HG03457 (cell line): ENCODE measurements at regions not wholly inside any gene's neighbourhood (a gene's known extent, or its start where the extent isn't known, plus 50 kb on each side); places are given as distances from the start of the nearest gene placed in this dataset.

Source experiments
- ATAC-seq: cut with Tn5 transposase; IDR thresholded peaks from one replicate; pipeline ENCODE4 v1.9.1; 2021; ENCODE audit warnings: moderate number of reproducible peaks; ENCODE audit not compliant: unreplicated experiment

DNA sequence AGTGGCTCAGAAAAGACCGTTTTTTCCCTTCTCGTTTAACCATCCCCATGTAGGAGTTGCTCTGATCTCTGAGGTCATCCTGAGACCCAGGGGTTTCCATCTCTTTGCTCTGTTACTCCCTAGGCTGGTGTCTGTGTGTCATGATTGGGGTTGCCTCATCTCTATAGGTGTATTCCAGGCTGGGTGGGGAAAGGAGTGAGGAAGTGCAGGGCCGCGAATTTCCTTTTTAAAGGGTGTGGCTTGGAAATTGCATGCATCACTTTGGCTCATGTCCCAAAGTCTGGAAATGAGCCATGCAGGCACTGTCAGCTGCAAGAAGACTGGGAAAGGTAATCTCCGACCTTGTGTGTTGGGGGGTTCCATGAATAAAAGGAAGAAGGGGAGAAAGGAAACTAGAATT, 201.9 kb downstream of the AACS start:
- ATAC-seq, result no peak

- ATAC-seq, result no peak
Measured at GRCh38 chr12:125269276-125269675, 204.0 kb downstream of the AACS start.

GRCh38 chr12:125271892-125272291, 206.7 kb downstream of the AACS start:
- ATAC-seq, result no peak

DNA sequence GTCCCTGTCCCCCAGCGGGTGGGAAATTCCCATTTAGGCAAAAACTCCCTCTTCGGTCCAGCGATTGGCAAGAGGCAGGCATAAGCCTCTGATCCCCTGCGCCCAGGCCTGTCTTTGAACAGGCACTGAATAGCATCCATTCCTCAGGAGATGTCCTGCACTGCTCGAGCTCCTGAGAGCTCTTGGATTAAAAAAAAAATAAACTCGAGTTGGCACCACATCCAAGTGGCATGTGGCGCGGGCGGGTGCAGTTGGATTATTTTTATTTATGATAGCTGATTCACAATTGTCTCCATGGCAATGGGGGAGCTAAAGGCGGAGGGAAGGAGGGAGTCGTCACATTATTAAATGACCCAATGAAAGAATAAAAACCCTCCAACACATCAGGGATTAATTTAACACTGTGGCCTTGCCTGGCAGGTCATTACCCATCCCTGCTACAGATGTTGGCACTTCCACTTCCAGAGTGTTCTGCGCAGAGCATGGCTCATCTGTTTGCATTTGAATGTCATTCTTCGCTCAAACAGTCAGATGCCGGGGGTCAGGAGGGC, 207.2 kb downstream of the AACS start:
- no peak for ATAC-seq

- no peak for ATAC-seq
Measured at GRCh38 chr12:125276567-125276966, 211.3 kb downstream of the AACS start.

- ATAC-seq, result no peak
Measured at GRCh38 chr12:125280482-125281377, 215.5 kb downstream of the AACS start.

GRCh38 chr12:125282921-125283320, 217.7 kb downstream of the AACS start:
- ATAC-seq, result no peak

- no peak for ATAC-seq
Measured at GRCh38 chr12:125283521-125283920, 218.3 kb downstream of the AACS start.

- no peak for ATAC-seq
Measured at GRCh38 chr12:125284087-125284486, 218.9 kb downstream of the AACS start.

DNA sequence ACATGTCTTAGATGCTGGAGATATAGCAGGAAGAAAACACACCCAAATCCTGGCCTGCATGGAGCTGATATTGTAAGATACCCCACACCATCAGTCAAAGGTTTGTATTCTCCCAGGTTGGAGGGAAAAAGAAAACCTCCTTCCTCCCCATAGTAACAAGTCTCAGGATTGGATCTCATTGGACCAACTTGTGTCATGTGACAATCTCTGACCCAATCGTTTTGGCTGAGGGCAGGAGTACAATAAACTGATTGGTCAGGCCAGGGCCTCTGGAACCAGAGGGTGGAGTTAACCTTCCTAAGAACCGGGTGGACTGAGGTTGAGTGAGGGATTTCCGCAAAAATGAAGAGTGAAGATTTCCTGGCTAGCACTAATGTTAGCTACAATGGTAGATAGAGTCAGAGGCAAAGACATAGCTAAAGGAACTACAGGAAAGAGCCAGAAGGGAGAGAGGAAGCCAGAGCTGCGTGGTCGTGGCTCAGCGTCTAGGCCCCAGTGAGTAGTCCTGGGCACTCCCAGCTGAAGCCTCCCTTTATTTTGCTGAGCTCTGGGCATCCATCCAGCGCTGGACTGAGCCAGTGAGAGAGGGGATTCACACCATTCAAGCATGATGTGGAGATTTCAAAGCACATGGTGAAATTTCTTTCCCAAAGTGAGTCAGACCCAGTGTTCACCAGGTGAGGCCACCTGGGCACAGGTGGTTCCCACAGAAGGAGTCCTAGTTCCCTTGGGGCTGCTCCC, 219.9 kb downstream of the AACS start:
- no peak for ATAC-seq

DNA sequence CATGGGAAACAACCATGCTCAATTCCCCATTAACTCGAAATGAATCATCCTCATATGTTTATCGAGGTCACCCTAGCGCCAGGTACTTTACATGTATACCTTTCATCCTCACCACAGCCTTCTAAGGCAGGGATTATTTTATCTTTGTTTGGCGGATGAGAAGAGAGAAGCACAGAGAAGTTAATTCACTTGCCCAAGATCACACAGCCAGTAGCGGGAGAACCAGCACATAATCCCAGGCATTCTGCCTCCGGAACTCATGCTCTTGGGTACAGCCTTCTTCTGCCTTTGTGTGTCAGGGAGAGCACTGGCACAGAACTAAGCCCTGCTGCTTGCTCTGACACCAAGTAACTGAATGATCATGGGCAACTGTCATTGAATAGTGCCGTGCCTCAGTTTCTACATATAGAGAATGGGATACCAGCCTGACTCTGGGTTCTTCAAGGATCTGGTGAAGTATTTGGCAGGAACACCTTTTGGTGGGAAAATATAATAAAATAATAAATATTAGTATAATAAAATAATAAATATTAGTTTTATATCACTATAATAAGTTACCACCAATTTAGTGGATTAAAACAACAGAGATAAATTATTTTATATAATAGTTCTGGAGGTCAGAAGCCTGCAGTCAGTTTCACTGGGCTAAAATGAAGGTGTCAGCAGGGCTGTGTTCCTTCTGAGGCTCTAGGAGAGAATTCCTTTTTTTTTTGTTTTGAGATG, 220.9 kb downstream of the AACS start:
- ATAC-seq, result no peak

DNA sequence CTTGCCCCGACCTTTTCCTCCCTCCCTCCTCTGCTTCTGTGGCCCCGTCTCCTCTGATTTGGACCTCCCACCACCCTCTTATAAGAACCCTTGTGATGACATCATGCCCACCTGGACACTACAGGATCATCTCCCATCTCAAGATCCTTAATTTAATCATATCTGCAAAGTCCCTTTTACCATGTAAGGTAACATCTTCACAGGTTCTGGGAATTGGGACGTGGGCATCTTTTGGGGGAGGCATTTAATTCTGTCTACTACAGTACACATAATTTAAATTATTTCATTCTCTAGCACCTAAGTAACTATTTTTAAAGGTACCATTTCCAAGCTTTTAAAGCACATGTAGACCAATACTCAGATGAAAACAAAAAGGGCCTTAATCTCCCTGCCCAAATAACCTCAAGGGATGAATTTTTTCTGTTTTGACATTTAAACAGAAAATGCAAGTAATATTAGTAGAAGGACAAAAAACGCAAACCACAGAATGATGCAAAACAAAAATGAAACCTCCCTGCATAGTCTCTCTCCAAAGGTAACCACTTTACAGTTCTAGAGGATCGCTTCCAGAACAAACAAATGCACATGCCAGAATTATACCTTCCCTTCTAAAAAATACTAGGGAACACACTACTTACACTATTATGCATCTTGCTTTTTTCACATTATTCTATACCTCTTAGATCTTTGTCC, 222.1 kb downstream of the AACS start:
- ATAC-seq, result peak; percentile 67

GRCh38 chr12:125288931-125289928, 224.0 kb downstream of the AACS start:
- ATAC-seq, result no peak

DNA sequence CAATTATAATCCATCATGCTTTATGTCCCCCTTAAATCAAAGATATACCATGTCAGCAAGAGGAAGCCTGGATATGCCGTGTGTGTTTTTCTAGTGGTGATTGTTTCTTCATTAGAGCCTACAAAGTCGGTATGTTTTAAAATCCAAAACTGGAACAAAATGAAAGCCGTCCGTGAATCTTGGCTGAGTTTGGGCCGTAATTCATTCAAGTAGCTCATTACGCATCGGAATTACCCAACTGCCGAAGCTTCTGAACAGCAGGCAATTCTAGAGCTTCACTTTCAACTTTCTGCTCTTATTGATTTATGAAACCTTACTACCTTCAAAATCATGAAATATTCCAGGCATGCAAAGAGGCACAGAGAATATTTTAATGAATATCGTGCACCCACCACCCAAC, 224.7 kb downstream of the AACS start:
- ATAC-seq, result no peak

- ATAC-seq, result no peak
Measured at GRCh38 chr12:125292700-125293099, 227.5 kb downstream of the AACS start.

DNA sequence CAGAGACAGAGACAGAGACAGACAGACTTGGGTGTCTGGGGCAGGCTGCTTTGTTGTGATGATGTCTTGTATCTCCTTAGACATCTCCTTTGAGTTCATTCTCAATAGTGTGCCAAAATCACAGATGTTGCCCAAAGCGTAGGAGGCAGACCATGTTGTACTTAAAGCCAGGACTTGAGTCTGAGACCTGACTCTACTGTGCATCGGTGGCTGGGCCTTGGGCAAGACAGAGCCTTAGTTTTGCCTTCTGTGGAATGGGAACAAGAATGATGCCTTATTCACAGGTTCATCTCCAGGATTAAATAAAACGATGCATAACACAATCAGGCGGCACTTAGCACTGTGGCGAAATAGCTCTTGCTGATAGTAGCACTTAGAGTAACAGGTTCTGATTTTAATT, 230.3 kb downstream of the AACS start:
- no peak for ATAC-seq

- no peak for ATAC-seq
Measured at GRCh38 chr12:125296701-125297100, 231.5 kb downstream of the AACS start.

DNA sequence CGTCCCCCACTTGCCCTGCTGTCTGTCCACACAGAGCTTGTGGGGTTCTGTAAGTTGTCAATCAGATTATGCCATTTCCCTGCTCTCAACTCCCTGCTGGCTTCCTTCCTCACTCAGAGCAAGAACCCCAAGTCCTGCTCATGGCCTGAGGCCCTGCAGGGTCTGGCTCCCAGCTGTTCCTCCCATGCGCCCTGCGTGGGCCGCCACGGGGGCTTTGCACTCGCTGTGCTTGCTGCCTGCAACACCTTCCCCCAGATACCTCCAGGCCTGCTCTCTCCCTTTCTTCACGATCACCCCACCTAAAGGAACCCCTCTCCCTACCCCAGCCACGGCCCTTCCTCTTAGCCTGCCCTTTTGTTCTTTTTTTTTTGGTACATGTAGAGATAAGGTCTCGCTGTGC, 234.6 kb downstream of the AACS start:
- ATAC-seq, result no peak

DNA sequence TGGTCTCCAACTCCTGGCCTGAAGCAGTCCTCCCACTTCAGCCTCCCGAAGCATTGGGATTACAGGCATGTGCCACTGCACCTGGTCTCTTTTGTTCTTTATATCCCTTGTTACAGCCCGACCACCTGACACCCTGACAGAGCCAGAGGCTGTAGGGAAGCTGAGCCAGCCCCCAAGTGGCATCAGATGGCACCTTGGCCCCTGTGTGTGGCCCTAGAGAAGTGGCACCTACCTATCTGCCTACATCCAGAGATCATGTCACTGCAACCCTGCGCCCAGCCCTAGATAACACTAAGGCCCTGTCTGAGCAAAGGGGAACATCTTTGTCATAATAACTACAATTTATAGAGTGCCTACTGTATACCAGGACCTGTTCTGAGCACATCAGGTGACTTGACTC, 235.0 kb downstream of the AACS start:
- no peak for ATAC-seq
